ENCODE measurements at regions not wholly inside any gene's neighbourhood (a gene's known extent, or its start where the extent isn't known, plus 50 kb on each side); places are given as distances from the start of the nearest gene placed in this dataset.
"Not testable (repeated sequence)": the region's sequence is repeated elsewhere in the genome, so short reads cannot be mapped to it uniquely, and the experiment has no call there.

DNA sequence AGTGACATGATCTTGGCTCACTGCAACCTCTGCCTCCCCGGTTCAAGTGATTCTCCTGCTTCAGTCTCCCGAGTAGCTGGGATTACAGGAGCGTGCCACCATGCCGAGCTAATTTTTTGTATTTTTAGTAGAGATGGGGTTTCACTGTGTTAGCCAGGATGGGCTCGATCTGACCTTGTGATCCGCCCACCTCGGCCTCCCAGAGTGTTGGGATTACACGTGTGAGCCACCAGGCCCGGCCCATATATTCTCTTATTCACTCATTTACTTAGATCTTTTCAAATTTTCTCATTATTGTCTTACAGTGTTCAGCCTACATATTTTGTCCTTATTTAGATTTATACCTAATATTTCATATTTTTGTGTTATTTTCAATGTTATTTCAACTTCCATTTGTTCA is 410.7 kb downstream of the CCSER2 start:
- H2AK5ac ChIP-seq (ENCODE audit: low read depth, low read length); H3K27ac ChIP-seq (ENCODE audit: insufficient read depth, low read length); dilution Hi-C loops (cut with HindIII; ENCODE audit: low sequenced_read_pairs, unreplicated experiment); H4K20me1 ChIP-seq (ENCODE audit: insufficient read depth, low read length); H2BK120ac ChIP-seq (ENCODE audit: low read depth, low read length); H3K4me2 ChIP-seq (ENCODE audit: low read depth, low read length); H2AK9ac ChIP-seq (replicated peaks; ENCODE audit: low read depth, low read length, poor library complexity); H3K4ac ChIP-seq (ENCODE audit: low read depth, low read length); ATAC-seq (ENCODE audit: low read depth); H3K36me3 ChIP-seq (ENCODE audit: control insufficient read depth, insufficient read depth, low read length); H3K9me3 ChIP-seq (ENCODE audit: control insufficient read depth, insufficient read depth, low read length); H4K91ac ChIP-seq (ENCODE audit: insufficient read depth, low read depth, low read length); H3K4me1 ChIP-seq (ENCODE audit: control insufficient read depth, insufficient read depth, low read length); POLR2A ChIA-PET (ENCODE audit: unreplicated experiment); H4K5ac ChIP-seq (ENCODE audit: low read depth, low read length); H3K27me3 ChIP-seq (ENCODE audit: control insufficient read depth, insufficient read depth, low read length); H2BK5ac ChIP-seq (ENCODE audit: low read depth, low read length, poor library complexity, severe bottlenecking); in situ Hi-C loops (cut with MboI; ENCODE audit: low sequenced_read_pairs); H3K9me1 ChIP-seq (ENCODE audit: insufficient read depth, low read length); CTCF ChIA-PET; H3K56ac ChIP-seq (ENCODE audit: extremely low read depth, insufficient read depth, low read length); H2BK15ac ChIP-seq (ENCODE audit: low read depth, low read length); H2BK20ac ChIP-seq (ENCODE audit: low read depth, low read length); H2AFZ ChIP-seq (replicated peaks; ENCODE audit: low read length, poor library complexity); H3K4me3 ChIP-seq (ENCODE audit: insufficient read depth, low read depth, low read length); intact Hi-C loops (cut with micrococcal nuclease); H3K79me1 ChIP-seq (ENCODE audit: low read depth in 1 of 2, low read length in 2 of 2); H4K8ac ChIP-seq (ENCODE audit: low read depth in 2 of 2, low read length in 2 of 2); H3K14ac ChIP-seq (replicated peaks; ENCODE audit: low read depth, low read length); BruUV-seq (replicated peaks); DNase-seq; H3K18ac ChIP-seq (ENCODE audit: low read depth, low read length); H3K9ac ChIP-seq (ENCODE audit: low read depth, low read length); H3K23ac ChIP-seq (ENCODE audit: low read depth, low read length): not testable (repeated sequence)
- WGBS, 2 experiments (ENCODE audit: extremely low coverage in 2 of 2, insufficient read length in 1 of 2) = no CpG with 5 or more reads among the region's 9 CpGs
